Brain microvascular endothelial cell (primary cell): ENCODE measurements at regions not wholly inside any gene's neighbourhood (a gene's known extent, or its start where the extent isn't known, plus 50 kb on each side); places are given as distances from the start of the nearest gene placed in this dataset.

ENCODE experiments used
- DNase-seq: peaks from one replicate; pipeline ENCODE4 v3.0.0-alpha.2; 2020
- H3K27ac ChIP-seq: fragments of 250-450 bp; sonication (Bioruptor Pico); 2 replicates; pipeline ENCODE4 v1.5.1; 2020; ENCODE audit warnings: mild to moderate bottlenecking, moderate library complexity
- H3K27me3 ChIP-seq: fragments of 250-450 bp; sonication (Bioruptor Pico); replicated peaks from 2 replicates; pipeline ENCODE4 v1.5.1; 2020; ENCODE audit warnings: mild to moderate bottlenecking
- H3K36me3 ChIP-seq: fragments of 250-450 bp; sonication (Bioruptor Pico); replicated peaks from 2 replicates; pipeline ENCODE4 v1.5.1; 2020; ENCODE audit warnings: mild to moderate bottlenecking
- H3K4me3 ChIP-seq: 2 replicates; pipeline ENCODE4 v1.5.1; 2011; ENCODE audit warnings: low read depth, mild to moderate bottlenecking, control low read depth, low read length, moderate library complexity
- in situ Hi-C: cut with HindIII; loops from 2 replicates; pipeline ENCODE4 v1.10.0; 2017; ENCODE audit warnings: low sequenced_read_pairs, low pct_ligation_motif_present
- TF ChIP-seq, protein P1 (sequence below): IDR thresholded peaks from 2 replicates; pipeline ENCODE4 v1.5.1; 2011; ENCODE audit warnings: low read depth, mild to moderate bottlenecking, moderate library complexity, low read length, control low read depth, inconsistent platforms; ENCODE audit errors: missing control alignments

DNA sequence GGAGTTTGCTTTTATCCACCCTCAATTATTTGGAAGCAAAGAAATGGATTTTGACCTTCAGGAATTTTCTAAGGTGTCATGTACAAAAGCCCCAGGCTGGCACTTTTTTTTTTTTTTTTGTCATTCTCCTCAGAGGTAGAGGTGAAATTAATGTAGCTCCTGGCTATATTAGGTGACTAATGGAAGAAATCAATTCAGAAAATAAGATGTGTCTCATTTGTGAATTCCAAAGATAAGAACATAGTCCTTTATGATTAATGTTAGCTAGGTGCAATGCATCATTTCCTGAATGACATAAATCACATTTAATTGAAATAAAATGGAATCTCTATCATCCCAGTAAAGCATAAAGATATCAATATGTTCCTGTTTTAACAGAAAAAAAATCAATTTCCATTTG lies 477.6 kb downstream of the FBXO15 start:
- no peaks in the 10 kb centered on the region for H3K36me3 ChIP-seq
- TF ChIP-seq, protein P1, sequence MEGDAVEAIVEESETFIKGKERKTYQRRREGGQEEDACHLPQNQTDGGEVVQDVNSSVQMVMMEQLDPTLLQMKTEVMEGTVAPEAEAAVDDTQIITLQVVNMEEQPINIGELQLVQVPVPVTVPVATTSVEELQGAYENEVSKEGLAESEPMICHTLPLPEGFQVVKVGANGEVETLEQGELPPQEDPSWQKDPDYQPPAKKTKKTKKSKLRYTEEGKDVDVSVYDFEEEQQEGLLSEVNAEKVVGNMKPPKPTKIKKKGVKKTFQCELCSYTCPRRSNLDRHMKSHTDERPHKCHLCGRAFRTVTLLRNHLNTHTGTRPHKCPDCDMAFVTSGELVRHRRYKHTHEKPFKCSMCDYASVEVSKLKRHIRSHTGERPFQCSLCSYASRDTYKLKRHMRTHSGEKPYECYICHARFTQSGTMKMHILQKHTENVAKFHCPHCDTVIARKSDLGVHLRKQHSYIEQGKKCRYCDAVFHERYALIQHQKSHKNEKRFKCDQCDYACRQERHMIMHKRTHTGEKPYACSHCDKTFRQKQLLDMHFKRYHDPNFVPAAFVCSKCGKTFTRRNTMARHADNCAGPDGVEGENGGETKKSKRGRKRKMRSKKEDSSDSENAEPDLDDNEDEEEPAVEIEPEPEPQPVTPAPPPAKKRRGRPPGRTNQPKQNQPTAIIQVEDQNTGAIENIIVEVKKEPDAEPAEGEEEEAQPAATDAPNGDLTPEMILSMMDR, result no peak
- in situ Hi-C loops, result no loop called here
- H3K27me3 ChIP-seq, result no peaks in the 10 kb centered on the region
- no peak for DNase-seq
- no peak overlapping the region for H3K4me3 ChIP-seq
- H3K27ac ChIP-seq, result no peak overlapping the region

DNA sequence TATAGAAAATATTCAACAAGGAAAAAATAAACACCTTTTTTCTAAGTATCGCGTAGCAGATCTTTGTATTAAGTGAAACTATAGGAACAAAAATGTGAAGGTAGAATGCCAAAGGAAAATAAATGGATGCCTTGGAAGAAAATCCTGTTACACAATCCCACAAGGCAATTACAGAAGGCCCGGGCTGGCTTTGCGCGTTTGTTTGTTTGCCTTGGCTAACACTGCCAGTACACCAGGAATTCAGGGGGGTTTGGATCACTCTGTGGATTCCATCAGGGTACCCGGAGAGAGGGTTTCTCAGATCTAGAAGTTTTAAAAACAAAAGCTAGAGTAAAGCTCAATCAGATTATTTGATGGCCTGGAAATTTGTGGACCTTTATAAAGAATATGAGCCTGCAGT lies 478.3 kb downstream of the FBXO15 start:
- no peak overlapping the region for H3K27ac ChIP-seq
- in situ Hi-C loops, result no loop called here
- TF ChIP-seq, protein P1, result no peak
- no peaks in the 10 kb centered on the region for H3K27me3 ChIP-seq
- H3K4me3 ChIP-seq, result no peak overlapping the region
- H3K36me3 ChIP-seq, result no peaks in the 10 kb centered on the region
- DNase-seq, result peak; percentile 44

DNA sequence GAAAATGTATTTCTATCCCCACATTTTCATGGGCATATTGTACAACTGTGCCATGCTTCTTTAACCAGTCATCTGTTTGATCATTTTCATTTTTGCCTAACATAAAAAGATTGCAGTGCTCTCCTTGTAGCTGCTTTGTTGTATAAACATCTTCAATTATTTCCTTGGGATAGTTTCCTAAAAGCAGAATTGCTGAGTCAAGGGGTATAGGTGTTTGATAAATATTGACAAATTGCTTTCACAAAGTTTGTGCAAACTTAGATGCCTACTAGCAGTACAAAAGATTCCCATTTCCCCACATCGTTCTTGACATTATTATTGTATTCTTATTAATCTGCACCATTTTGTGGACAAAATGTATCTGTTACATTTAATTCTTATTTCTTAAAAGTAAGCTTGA lies 479.6 kb downstream of the FBXO15 start:
- H3K27ac ChIP-seq, result no peak overlapping the region
- TF ChIP-seq, protein P1, result no peak
- no peak overlapping the region for H3K4me3 ChIP-seq
- H3K36me3 ChIP-seq, result no peaks in the 10 kb centered on the region
- H3K27me3 ChIP-seq, result no peaks in the 10 kb centered on the region
- in situ Hi-C loops, result no loop called here
- no peak for DNase-seq

DNA sequence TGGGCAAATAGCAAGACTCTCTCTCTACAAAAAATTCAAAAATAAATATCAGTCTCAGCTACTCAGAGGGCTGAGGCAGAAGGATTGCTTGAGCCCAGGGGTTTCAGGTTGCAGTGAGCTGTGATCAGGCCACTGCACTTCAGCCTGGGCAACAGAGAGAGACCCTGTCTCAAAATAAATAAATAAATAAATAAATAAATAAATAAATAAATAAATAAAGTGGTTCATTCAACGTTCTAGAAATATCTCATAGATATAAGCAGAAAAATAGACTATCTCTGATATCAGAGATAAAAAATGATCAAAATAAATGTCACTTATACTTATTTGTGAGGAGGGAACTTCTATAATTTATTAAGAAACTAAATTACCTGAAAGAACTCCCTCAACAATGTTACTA lies 480.9 kb downstream of the FBXO15 start:
- Histone ChIP-seq H3K36me3 (no peaks in the 10 kb centered on the region), H3K27ac (no peak overlapping the region), H3K4me3 (no peak overlapping the region), H3K27me3 (no peaks in the 10 kb centered on the region)
- TF ChIP-seq, protein P1, result no peak
- in situ Hi-C loops, result no loop called here
- no peak for DNase-seq

DNA sequence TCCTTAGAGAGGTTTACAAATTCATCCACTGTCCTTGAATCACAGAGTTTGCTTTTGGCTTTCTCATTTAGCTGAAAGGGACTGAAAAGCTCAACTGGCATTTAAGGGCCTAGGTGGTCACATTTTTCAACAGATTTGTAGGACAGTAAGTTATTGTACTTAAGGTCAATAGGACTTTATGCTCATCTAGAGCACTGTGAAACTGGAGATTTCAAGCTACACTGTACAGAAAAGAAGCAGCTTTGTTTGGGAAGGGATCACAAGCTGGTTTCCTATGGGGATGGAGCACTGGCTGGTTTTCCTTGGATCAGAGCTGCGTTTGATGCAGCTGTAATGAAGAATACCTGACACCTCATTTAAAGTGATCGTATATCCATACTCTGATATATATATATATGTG lies 482.7 kb downstream of the FBXO15 start:
- in situ Hi-C loops, result no loop called here

DNA sequence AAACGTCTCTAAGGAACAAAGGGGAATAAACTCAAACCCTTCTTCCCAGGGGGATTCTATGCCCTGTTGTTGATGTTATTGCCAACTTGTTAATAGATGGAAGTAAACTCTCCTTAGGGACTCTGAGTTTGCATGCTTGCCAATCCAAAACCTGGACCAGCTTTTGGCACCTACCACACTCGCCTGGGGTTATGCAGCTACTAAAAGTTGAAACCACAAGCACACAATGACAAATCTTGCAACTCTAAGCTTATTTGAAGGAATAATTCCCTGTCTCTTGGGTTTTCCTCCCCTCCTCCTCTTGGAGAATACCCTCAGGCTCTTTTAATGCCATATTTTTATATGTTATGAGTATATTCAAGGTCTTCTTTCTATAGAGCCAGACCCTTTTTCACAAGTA lies 484.1 kb downstream of the FBXO15 start:
- TF ChIP-seq, protein P1, result no peak
- H3K4me3 ChIP-seq, result no peak overlapping the region

More for the DNA sequence above, 482.7 kb downstream of the FBXO15 start:
- TF ChIP-seq, protein P1, result no peak
- H3K27me3 ChIP-seq, result no peaks in the 10 kb centered on the region
- no peak for DNase-seq
- H3K4me3 ChIP-seq, result no peak overlapping the region
- no peaks in the 10 kb centered on the region for H3K36me3 ChIP-seq
- H3K27ac ChIP-seq, result no peak overlapping the region

More for the DNA sequence above, 484.1 kb downstream of the FBXO15 start:
- no peak overlapping the region for H3K27ac ChIP-seq
- H3K27me3 ChIP-seq, result no peaks in the 10 kb centered on the region
- no peaks in the 10 kb centered on the region for H3K36me3 ChIP-seq
- in situ Hi-C loops, result no loop called here
- no peak for DNase-seq
